Mesenchymal stem cell (in vitro differentiated cells and primary cell): ENCODE measurements at regions not wholly inside any gene's neighbourhood (a gene's known extent, or its start where the extent isn't known, plus 50 kb on each side); places are given as distances from the start of the nearest gene placed in this dataset.

ENCODE experiments used
- DNase-seq: peaks from one replicate; pipeline ENCODE4 v3.0.0-alpha.2; 2013
- H2AFZ ChIP-seq: one replicate; pipeline ENCODE4 v1.6.1; 2013; ENCODE audit warnings: low read depth, mild to moderate bottlenecking, control low read depth, inconsistent platforms, low read length, moderate library complexity
- H2AK5ac ChIP-seq: 2 replicates; pipeline ENCODE4 v1.6.1; 2013; ENCODE audit warnings: low read length, moderate library complexity, mild to moderate bottlenecking, inconsistent platforms; ENCODE audit not compliant: severe bottlenecking
- H2BK120ac ChIP-seq: one replicate; pipeline ENCODE4 v1.6.1; 2013; ENCODE audit warnings: low read depth, mild to moderate bottlenecking, inconsistent platforms, low read length, moderate library complexity
- H2BK12ac ChIP-seq, 2 experiments: one replicate each; pipeline ENCODE4 v1.6.1; 2013; ENCODE audit warnings: inconsistent platforms in 2 of 2, low read length in 2 of 2, mild to moderate bottlenecking in 2 of 2, moderate library complexity in 2 of 2, control low read depth in 1 of 2
- H2BK15ac ChIP-seq: one replicate; pipeline ENCODE4 v1.6.1; 2013; ENCODE audit warnings: mild to moderate bottlenecking, low read depth, inconsistent platforms; ENCODE audit not compliant: poor library complexity, severe bottlenecking
- H2BK5ac ChIP-seq: 2 replicates; pipeline ENCODE4 v1.6.1; 2013; ENCODE audit warnings: low read depth, mild to moderate bottlenecking, low read length, control low read depth, inconsistent platforms; ENCODE audit not compliant: poor library complexity, severe bottlenecking
- H3K14ac ChIP-seq, 2 experiments: one replicate each; pipeline ENCODE4 v1.6.1; 2013; ENCODE audit warnings: inconsistent platforms in 2 of 2, low read length in 2 of 2, control low read depth in 1 of 2, mild to moderate bottlenecking in 1 of 2, moderate library complexity in 1 of 2
- H3K18ac ChIP-seq, 2 experiments: one replicate each; pipeline ENCODE4 v1.6.1; 2013; ENCODE audit warnings: inconsistent platforms in 2 of 2, low read length in 2 of 2, control low read depth in 1 of 2, low read depth in 1 of 2, mild to moderate bottlenecking in 1 of 2
- H3K23ac ChIP-seq, 2 experiments: one replicate each; pipeline ENCODE4 v1.6.1; 2013; ENCODE audit warnings: inconsistent platforms in 2 of 2, low read length in 2 of 2, mild to moderate bottlenecking in 2 of 2, moderate library complexity in 2 of 2, control low read depth in 1 of 2
- H3K27ac ChIP-seq: 2 replicates; pipeline ENCODE4 v1.5.1; 2013; ENCODE audit warnings: mild to moderate bottlenecking, moderate library complexity, low read length, control low read depth, inconsistent platforms; ENCODE audit not compliant: poor library complexity, severe bottlenecking
- H3K27me3 ChIP-seq, 2 experiments: 2 replicates each; pipeline versions ENCODE4 v1.6.1 to v1.7.0; 2013; ENCODE audit warnings: low read length in 2 of 2, mild to moderate bottlenecking in 2 of 2, moderate library complexity in 2 of 2, control low read depth in 1 of 2, inconsistent platforms in 1 of 2; ENCODE audit not compliant: control insufficient read depth in 1 of 2, insufficient read depth in 1 of 2
- H3K36me3 ChIP-seq, 2 experiments: 2 replicates each; pipeline versions ENCODE4 v1.6.1 to v1.7.0; 2013; ENCODE audit warnings: low read length in 2 of 2, control low read depth in 1 of 2, inconsistent platforms in 1 of 2, low read depth in 1 of 2, mild to moderate bottlenecking in 1 of 2; ENCODE audit not compliant: insufficient read depth in 2 of 2, control insufficient read depth in 1 of 2
- H3K4ac ChIP-seq, 2 experiments: one replicate each; pipeline ENCODE4 v1.6.1; 2013; ENCODE audit warnings: inconsistent platforms in 2 of 2, low read length in 2 of 2, mild to moderate bottlenecking in 2 of 2, moderate library complexity in 2 of 2, control low read depth in 1 of 2, low read depth in 1 of 2
- H3K4me1 ChIP-seq: 2 replicates; pipeline ENCODE4 v1.6.1; 2013; ENCODE audit warnings: low read depth, low read length, control low read depth; ENCODE audit not compliant: control insufficient read depth, insufficient read depth
- H3K4me2 ChIP-seq: 2 replicates; pipeline ENCODE4 v1.6.1; 2013; ENCODE audit warnings: low read length, mild to moderate bottlenecking, inconsistent platforms; ENCODE audit not compliant: poor library complexity, severe bottlenecking
- H3K4me3 ChIP-seq, 2 experiments: 2 replicates each; pipeline versions ENCODE4 v1.5.1 to v1.7.0; 2013; ENCODE audit warnings: low read length in 2 of 2, mild to moderate bottlenecking in 2 of 2, control low read depth in 1 of 2, low read depth in 1 of 2; ENCODE audit not compliant: insufficient read depth in 1 of 2
- H3K79me1 ChIP-seq: replicated peaks from 2 replicates; pipeline ENCODE4 v1.6.1; 2013; ENCODE audit warnings: mild to moderate bottlenecking, control low read depth, low read length, inconsistent platforms; ENCODE audit not compliant: poor library complexity, severe bottlenecking
- H3K9ac ChIP-seq: 2 replicates; pipeline ENCODE4 v1.7.0; 2013; ENCODE audit warnings: mild to moderate bottlenecking, low read length, moderate library complexity
- H3K9me3 ChIP-seq: 2 replicates; pipeline ENCODE4 v1.7.0; 2013; ENCODE audit warnings: mild to moderate bottlenecking, low read length; ENCODE audit not compliant: control insufficient read depth
- H4K8ac ChIP-seq: one replicate; pipeline ENCODE4 v1.6.1; 2013; ENCODE audit warnings: inconsistent platforms, mild to moderate bottlenecking, low read length, moderate library complexity
- H4K91ac ChIP-seq: one replicate; pipeline ENCODE4 v1.6.1; 2013; ENCODE audit warnings: mild to moderate bottlenecking, low read length, inconsistent platforms
- WGBS: methylation state at CpG from one replicate; pipeline ENCODE4 v1.1.7; 2013; ENCODE audit warnings: mixed read lengths; 5-methylcytosine and 5-hydroxymethylcytosine counted together

GRCh38 chr2:58893656-58894351 lies 652.7 kb upstream of the FANCL start:
- Histone ChIP-seq H3K4me3 (no peak overlapping the region), H3K9ac (no peak overlapping the region), H2BK120ac (no peak overlapping the region), H2BK5ac (no peak overlapping the region), H3K36me3 (no peaks in the 10 kb centered on the region), H3K79me1 (no peaks in the 10 kb centered on the region), H2BK15ac (no peak overlapping the region), H4K91ac (no peak overlapping the region), H3K27ac (no peak overlapping the region), H3K18ac (no peak overlapping the region), H4K8ac (no peak overlapping the region), H3K27me3 (no peaks in the 10 kb centered on the region), H3K23ac (no peak overlapping the region), H3K14ac (no peak overlapping the region), H2AK5ac (no peak overlapping the region), H3K9me3 (no peaks in the 10 kb centered on the region), H2BK12ac (no peak overlapping the region), H2AFZ (no peak overlapping the region), H3K4me2 (no peak overlapping the region), H3K4me1 (no peaks in the 10 kb centered on the region), H3K4ac (no peak overlapping the region)
- 93% methylated on average over 14 of the region's 14 CpGs for WGBS
- DNase-seq: no peak

DNA sequence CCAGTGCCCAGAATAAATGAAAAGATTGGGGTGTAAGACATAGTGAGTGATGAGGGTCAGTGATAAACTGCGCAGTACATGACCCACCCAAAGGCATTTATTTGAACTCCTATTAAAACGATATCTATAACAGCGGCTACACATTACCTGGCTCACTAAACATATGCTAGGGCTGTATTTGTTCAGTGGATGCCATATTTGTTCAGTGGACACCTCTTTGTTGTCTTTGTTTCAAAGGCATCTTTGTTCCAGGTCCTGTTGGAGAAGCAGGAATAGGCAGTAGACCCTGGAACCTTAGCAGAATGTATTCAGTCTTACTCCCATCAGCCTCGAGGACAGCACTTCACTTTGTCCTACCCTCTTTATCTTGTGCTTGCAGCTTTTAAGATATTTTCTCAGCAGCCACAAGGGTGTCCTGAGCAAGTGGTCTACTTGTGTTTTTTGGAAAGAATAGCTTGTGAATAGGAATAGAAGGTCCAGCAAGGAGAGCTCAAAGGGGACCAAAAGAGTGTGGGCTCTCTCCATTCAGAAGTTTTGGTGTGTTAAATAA lies 650.8 kb upstream of the FANCL start:
- WGBS: 80% methylated on average over 1 of the region's 4 CpGs
- no peak overlapping the region for H2BK15ac ChIP-seq
- no peak overlapping the region for H2AK5ac ChIP-seq
- no peak overlapping the region for H3K14ac ChIP-seq
- H3K4me2 ChIP-seq: no peak overlapping the region
- no peaks in the 10 kb centered on the region for H3K79me1 ChIP-seq
- no peak overlapping the region for H2BK120ac ChIP-seq
- no peak overlapping the region for H3K4ac ChIP-seq
- H3K9ac ChIP-seq: no peak overlapping the region
- no peak overlapping the region for H2BK12ac ChIP-seq
- H3K27me3 ChIP-seq: no peaks in the 10 kb centered on the region
- no peak overlapping the region for H3K4me3 ChIP-seq
- H3K23ac ChIP-seq: no peak overlapping the region
- no peaks in the 10 kb centered on the region for H3K36me3 ChIP-seq
- H3K4me1 ChIP-seq: no peaks in the 10 kb centered on the region
- no peak overlapping the region for H2AFZ ChIP-seq
- no peak overlapping the region for H3K18ac ChIP-seq
- H3K9me3 ChIP-seq: no peaks in the 10 kb centered on the region
- no peak overlapping the region for H3K27ac ChIP-seq
- no peak overlapping the region for H2BK5ac ChIP-seq
- no peak for DNase-seq
- H4K91ac ChIP-seq: no peak overlapping the region
- H4K8ac ChIP-seq: no peak overlapping the region

GRCh38 chr2:58890865-58891525 lies 649.9 kb upstream of the FANCL start:
- Histone ChIP-seq H3K9me3 (no peaks in the 10 kb centered on the region), H2BK120ac (no peak overlapping the region), H3K36me3 (no peaks in the 10 kb centered on the region), H3K27ac (no peak overlapping the region), H3K4me3 (no peak overlapping the region), H3K79me1 (no peaks in the 10 kb centered on the region), H2BK15ac (no peak overlapping the region), H4K8ac (no peak overlapping the region), H3K18ac (no peak overlapping the region), H3K4me2 (no peak overlapping the region), H3K14ac (no peak overlapping the region), H2BK12ac (no peak overlapping the region), H3K27me3 (no peaks in the 10 kb centered on the region), H3K9ac (no peak overlapping the region), H3K4ac (no peak overlapping the region), H3K23ac (no peak overlapping the region), H4K91ac (no peak overlapping the region), H2BK5ac (no peak overlapping the region), H3K4me1 (no peaks in the 10 kb centered on the region), H2AK5ac (no peak overlapping the region), H2AFZ (no peak overlapping the region)
- DNase-seq: no peak
- WGBS: 98% methylated on average over 1 of the region's 2 CpGs

DNA sequence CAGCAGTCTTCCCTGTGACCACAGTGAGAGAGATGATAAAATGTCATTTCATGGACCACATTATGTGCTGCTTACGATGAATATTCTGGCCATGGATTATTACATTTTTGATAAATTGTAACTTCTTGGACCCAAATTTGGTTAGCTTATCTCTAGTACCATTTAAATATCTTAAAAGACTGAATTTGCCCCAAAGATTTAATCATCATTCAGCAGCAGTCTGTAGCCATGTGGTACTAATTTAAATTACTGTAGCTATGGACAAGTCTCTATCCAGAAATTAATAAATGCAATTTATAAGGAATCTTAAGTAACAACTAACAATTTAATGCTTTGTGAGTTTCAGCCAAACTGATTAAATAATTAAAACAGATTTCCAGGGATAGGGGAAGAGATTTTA lies 644.9 kb upstream of the FANCL start:
- Histone ChIP-seq H3K9ac (no peak overlapping the region), H3K23ac (no peak overlapping the region), H3K27me3 (no peaks in the 10 kb centered on the region), H4K91ac (no peak overlapping the region), H3K14ac (no peak overlapping the region), H2BK120ac (no peak overlapping the region), H3K4ac (no peak overlapping the region), H3K36me3 (no peaks in the 10 kb centered on the region), H4K8ac (no peak overlapping the region), H2AFZ (no peak overlapping the region), H2BK5ac (no peak overlapping the region), H3K79me1 (no peaks in the 10 kb centered on the region), H3K27ac (no peak overlapping the region), H2BK12ac (no peak overlapping the region), H3K4me2 (no peak overlapping the region), H2BK15ac (no peak overlapping the region), H3K9me3 (no peaks in the 10 kb centered on the region), H3K18ac (no peak overlapping the region), H3K4me3 (no peak overlapping the region), H2AK5ac (no peak overlapping the region), H3K4me1 (no peaks in the 10 kb centered on the region)
- no CpG with 5 or more reads among the region's 1 CpG for WGBS
- DNase-seq: no peak
